HL-60 (cell line): ENCODE measurements at regions not wholly inside any gene's neighbourhood (a gene's known extent, or its start where the extent isn't known, plus 50 kb on each side); places are given as distances from the start of the nearest gene placed in this dataset.

Experiments
- GABPA ChIP-seq: IDR thresholded peaks from 2 replicates; pipeline ENCODE4 v1.6.1; 2012; ENCODE audit warnings: low read depth
- POLR2AphosphoS5 ChIP-seq: IDR thresholded peaks from 2 replicates; pipeline ENCODE4 v1.6.1; 2012; ENCODE audit warnings: low read depth
- TF ChIP-seq, protein P1 (sequence below): IDR thresholded peaks from one replicate; pipeline ENCODE4 v1.5.1; 2011; ENCODE audit warnings: low read length, control low read depth, inconsistent platforms; ENCODE audit not compliant: insufficient read depth

GRCh38 chr14:86088156-86088555 lies 558.2 kb downstream of the FLRT2 start:
- TF ChIP-seq, protein P1, sequence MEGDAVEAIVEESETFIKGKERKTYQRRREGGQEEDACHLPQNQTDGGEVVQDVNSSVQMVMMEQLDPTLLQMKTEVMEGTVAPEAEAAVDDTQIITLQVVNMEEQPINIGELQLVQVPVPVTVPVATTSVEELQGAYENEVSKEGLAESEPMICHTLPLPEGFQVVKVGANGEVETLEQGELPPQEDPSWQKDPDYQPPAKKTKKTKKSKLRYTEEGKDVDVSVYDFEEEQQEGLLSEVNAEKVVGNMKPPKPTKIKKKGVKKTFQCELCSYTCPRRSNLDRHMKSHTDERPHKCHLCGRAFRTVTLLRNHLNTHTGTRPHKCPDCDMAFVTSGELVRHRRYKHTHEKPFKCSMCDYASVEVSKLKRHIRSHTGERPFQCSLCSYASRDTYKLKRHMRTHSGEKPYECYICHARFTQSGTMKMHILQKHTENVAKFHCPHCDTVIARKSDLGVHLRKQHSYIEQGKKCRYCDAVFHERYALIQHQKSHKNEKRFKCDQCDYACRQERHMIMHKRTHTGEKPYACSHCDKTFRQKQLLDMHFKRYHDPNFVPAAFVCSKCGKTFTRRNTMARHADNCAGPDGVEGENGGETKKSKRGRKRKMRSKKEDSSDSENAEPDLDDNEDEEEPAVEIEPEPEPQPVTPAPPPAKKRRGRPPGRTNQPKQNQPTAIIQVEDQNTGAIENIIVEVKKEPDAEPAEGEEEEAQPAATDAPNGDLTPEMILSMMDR = no peak
- TF ChIP-seq POLR2AphosphoS5 (no peak), GABPA (no peak)
